GM21423 (cell line): ENCODE measurements at regions not wholly inside any gene's neighbourhood (a gene's known extent, or its start where the extent isn't known, plus 50 kb on each side); places are given as distances from the start of the nearest gene placed in this dataset.
"Not testable (repeated sequence)": the region's sequence is repeated elsewhere in the genome, so short reads cannot be mapped to it uniquely, and the experiment has no call there.

Experiments used
- ATAC-seq: cut with Tn5 transposase; IDR thresholded peaks from one replicate; pipeline ENCODE4 v1.9.1; 2021; ENCODE audit warnings: mild to moderate bottlenecking, moderate library complexity; ENCODE audit not compliant: unreplicated experiment

DNA sequence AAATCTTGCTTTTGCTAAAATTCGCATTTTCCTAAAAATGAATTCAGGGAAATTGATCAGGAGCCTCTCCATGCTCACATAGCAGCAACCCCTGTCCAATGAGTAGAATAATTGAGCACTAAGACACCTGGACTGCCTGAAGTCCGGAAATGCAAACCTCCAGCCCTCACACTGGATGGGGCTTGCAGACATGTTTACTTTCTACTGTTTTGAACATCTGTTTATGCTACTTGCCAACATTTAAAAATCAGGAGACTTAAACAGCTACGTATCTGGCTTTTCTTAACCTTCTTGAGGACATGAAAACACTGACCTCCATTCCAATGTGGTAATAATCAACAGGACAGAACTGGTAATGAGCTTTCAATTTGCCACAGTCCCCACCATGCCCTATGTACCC lies 184.4 kb downstream of the SHOX2 start:
- ATAC-seq = no peak

DNA sequence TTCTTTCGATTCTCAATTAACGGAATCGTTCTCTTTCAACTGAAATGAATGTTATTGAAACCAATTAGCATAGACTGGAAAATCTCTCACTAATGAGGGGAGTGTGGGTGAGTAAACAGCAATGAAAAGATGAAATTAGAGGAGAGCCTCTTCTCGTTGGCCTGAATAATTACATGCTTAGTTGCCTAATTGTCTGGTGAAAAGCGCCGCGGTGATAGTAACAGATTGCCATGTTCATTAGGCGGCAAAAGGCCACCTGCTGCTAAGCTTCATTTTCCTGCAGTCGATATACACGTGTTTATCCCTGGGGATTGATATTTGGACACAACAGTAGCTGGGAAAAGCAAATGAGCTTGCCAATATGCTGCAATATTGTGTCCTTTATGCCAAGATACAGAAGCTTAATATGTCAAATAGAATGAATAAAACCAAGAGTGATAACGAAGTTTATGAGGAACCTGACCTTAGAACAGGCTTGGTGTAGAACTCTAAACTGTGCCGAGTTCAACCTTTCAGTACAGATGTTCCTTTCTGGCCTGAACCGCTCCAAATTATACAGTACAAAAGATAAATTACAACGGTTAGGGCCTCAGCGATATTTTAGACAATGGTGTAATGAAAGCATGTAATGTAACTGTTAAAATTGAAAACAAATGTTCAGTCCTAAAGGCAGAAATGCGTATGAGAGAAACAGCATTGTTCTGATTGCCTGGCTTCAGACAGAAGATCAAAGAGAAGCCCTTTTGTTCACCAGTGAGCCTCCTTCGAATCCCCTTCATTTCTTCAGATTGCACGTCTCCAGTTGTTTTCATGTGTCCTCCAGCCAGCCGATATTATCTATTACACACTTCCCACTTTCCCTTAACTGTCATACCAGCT lies 185.2 kb downstream of the SHOX2 start:
- no peak for ATAC-seq

DNA sequence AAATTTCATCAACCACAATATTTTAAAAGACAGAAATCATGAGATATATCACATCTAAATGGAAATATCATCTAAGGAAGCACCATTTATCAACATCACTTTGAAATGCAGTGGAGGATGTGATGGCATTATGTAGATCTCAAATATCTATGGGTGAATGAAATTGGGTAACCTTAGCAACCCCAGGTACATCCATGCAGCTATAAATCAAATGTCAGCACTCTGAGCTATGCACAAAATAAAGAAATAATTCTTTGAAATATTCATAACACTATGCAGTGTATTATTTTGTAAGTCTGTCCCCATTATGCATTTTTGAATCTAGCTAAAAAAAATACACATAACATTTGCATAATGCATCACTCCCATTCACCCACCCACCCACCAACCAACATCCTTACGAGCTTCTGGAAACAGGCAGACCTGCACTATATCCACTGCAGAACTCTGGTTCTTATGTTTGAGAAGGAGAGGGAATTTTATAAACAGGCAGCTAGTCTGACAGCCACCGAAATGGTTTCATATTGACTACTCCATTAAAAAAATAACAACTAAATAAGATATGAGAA lies 186.8 kb downstream of the SHOX2 start:
- ATAC-seq = no peak

DNA sequence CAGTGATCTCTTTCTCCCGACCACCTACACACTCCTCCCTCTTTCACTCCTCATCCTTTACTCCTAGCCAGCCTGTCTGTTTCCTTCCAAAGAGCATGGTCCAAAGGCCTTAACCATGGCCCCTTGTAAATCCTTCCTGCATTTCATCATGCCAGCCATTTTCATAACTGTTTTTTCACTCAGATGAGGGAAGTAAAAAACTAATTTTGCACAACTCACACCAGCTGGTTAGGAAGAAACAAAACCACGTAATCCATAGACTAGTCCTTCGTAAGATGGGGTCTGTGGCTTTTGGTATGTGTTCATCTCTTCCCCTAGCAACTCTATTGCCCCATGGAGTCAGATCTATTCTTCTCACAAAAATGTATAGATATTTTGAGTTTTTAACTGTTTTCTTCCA lies 187.8 kb downstream of the SHOX2 start:
- ATAC-seq = no peak

DNA sequence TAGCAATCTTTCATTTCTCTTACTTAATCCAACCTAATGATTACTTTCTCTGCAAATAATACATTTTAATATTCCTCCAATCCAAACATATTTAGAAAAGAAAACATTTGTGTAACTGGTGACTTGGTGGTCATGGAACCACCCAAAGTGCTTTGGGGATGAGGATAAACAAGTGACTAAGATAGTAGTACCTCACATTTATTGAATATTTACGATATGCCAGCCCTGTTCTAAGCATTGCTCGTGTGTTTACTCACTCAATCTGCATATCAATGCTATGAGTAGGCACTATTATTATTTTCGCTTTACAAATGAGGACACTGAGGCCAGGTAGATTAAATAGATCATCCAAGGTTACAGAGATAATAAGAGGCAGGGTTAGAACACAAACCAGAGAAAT lies 189.5 kb downstream of the SHOX2 start:
- ATAC-seq = no peak

DNA sequence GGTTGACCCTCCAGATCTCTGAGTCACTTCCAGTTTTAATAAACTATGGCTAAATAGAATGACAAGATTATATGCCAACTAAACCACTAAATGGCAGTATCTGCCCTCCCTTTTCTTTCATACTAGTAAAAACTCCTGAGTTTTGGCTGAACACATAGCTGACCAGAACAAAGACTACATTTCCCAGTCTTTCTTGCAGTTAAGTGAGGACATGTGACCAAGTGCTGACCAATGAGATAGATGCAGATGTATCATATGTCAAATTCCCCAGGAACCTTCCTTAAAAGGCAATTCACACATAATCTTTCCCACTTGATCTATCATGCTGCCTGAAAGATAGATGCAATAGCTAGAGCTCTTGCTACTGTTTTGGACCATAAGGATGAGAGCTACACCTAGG lies 191.3 kb downstream of the SHOX2 start:
- ATAC-seq = no peak

DNA sequence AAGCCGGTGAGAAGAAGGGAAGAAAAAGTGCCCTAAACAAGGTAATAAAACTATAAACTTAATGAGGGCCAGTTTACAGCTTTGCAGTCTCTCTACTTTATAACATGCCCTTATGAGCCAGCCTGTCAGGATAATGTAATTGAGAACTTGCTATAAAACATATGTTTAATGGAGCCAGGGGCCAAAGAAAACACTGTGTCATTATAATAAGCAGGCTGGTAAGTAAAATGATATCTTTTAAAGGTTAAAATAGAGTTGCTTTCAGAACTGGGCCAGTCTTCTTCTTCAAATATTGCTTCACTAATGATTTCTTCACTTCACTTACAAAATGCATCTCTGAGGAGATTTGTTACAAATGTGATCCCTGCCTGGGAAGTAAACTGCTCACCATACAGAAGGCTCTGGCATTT lies 192.5 kb downstream of the SHOX2 start:
- ATAC-seq = no peak

DNA sequence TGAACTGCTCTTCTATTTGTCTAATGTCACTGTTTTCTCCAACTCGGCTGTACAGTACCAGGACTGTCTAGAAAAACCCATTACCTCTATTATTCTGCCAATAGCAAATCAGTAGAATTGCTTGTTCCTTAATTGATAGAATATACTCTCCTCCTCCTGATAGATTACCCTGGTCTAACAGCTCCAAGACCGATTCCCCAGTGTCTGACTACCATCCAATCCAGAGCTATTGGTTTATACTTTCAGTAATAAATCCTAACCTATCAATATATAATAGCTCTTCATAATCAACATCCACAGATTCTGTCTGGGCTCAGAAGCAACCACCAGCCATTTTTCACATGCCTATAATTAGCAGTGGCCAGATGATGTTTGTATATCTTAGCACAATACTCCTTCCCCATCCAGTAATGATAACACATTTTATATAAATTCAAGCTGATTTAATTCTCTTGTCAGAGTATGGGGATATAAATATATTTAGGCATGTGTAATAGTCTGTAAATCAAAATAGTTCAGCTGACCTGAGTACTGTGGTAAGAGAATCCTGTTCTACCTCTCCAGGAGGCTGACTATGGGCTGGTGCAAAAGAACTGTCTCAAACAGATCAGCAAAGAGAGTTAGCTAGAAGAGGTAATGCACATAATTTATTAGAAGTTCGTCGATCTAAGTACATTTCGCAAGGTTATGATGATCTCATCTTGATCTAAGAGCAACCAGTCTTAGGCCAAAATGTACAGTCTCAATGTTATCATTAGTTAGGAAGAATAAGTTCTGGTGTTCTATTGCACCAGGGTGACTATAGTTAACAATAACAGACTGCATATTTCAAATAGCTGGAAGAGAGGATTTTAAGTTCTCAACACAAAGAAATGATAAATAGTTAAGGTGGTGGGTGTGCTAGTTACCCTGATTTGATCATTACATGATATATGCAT lies 193.4 kb downstream of the SHOX2 start:
- ATAC-seq = no peak

DNA sequence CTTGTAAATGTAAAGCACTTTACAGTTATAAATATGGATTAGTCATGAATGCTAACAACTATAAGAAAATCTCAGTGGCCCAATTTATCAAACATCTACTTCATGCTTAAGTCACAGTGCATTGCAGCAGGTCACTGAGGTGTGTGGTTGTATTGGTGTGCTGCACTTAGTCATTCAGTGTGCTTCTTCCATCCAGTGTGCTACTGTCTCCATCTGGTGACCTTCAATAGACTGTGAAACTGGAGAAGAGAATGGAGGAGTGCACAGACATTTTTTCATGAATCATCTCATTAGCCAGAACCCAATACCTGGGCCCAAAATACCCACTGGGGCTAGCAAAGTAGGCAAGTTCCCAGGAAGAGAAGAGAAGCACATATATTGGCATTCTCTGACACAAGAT lies 199.6 kb downstream of the SHOX2 start:
- no peak for ATAC-seq

DNA sequence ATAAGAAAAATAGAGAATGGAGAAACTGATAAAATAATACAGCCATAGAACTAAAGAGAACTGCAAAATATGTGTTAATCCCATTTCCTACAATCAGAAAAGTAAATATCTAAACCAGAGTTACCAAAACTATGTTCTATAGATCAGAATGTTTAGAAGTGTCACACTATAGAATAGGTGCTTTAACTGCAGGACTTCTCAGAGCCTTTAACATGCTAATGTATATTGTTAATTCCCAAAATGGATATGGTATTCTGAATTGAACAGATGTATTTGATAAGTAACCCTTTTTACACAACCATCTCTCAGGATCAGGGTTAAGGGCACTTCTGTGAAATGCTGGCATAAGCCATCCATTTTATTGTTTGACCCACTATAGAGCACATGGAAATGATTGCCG lies 200.3 kb downstream of the SHOX2 start:
- ATAC-seq = no peak

DNA sequence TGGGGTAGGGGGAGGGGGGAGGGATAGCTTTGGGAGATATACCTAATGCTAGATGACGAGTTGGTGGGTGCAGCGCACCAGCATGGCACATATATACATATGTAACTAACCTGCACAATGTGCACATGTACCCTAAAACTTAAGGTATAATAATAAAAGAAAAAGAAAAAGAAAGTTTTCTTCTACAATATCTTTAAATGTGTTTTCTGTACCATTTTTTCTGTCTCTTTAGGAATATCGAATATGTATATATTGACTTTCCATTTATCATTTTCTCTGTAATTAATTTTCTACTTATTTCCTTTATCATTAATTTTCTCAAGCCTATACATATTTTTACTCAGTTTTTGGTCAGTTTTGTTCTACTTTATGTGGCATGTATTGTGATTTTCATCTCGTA lies 203.5 kb downstream of the SHOX2 start:
- not testable (repeated sequence) for ATAC-seq

DNA sequence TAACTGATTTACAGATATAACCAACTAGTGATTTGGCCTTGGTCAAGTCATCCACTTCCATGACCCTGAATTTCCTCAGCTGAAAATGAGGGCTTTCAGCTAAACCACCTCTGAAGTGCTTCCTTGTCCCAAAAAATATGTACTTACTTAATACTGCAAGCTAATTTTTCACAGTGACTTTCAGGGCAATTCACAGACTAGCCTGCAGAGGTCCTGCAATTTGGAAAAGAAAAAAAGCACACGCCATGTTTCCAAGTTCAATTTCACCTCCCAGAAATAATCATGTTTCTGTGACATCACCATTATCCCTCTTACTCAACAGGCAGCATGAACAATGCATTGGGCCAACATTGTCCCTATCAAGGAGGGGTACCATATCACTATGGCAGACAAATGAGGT lies 218.2 kb downstream of the SHOX2 start:
- ATAC-seq = no peak

DNA sequence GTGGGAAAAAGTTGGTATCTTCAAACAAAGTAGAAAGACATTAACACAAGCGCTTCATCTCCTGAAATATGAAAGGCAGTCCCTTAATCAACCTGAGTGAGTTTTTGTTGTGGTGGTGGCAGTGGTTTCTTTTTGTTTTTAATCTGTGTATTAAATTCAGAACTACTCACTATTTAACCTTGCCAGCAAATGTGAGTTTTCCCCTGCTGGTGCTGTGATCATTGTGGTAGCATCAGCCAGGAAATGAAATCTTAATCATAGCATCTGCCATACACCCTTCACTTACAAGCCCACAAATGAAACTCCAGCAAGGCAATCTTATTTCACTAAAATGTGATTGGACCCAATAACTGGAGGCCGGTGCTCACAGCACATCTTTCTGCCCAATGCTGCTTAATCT lies 229.7 kb downstream of the SHOX2 start:
- ATAC-seq = no peak

DNA sequence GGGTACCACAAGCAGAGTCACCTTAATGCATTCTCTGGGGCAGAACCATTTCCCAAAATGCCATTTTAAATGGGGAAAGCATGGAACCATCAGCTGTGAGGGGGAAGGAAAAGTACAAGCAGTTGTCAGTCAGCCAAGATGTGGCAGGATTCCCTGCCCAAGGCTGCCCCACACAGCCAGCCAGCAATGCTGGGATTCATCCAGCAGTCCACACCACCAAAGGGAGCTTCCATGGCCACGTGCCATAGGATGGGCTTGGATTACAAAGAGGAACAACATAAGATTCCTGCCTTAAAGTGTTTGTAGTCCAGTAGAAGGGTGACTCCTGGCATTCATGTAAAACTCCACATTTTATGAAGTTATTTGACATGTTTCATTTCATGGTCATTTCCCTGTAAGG lies 233.3 kb downstream of the SHOX2 start:
- no peak for ATAC-seq

DNA sequence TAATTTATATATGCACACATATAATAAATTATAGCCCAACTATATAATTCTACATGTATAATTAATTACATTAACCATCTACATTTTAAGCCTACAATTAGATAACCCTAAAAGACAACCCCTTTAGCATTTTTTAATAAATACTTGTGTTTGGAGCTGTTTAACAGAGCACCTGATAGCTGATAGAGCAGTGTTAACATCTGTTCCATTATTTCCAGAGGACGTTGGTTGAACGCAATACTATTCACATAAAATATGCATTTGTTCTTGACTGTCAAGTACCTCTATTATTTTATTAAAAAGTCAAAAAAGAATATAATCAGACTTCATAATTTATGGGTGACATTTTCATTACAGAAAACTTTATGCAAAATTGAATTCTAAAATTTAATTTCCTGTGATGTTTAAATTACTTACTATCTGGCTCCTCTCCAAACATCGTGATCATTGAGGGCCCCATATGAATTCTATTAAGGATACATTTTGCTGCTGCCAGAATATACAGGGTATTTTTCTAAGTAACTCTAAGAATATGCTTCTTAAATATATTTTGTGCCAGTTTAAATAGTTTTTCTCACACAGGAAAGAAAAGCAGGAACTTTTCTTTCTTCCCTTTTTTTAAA lies 234.3 kb downstream of the SHOX2 start:
- ATAC-seq = no peak

DNA sequence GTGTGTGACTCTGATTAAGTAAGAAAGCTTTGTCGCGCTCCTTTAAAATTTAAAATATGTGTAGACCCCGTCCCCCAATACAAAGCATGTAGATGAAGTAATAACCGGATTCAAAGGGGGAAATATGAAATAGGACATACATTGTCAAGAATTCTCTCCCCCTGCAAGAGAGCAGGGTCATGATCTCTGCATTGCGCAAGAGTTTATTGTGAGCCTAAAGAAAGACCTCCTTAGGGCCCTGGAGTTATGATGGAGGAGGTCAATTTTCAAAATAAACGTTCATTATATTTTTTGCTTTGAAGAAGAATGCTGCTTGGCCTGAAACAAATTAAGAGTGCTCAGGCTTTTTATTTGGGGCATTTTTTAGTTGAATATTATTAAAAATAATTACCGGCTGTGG lies 235.0 kb downstream of the SHOX2 start:
- no peak for ATAC-seq

DNA sequence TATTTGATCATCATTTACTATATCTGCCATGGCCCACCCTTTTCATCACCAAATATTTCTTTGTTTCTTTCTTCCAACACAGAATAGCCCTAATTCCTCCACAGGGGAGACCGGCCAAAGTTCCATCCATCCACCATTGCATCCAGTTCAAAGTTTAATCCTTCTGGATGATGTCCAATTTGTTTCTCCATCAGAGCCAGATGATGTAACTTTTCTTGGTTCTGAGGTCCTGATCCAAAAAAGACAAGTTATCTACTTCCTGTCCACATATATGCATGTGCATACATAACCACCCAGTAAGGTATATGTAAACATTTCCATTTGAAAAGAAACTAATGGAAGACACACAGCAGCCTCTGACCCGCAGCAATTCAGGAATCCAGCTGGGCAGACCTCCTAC lies 237.3 kb downstream of the SHOX2 start:
- ATAC-seq = no peak

DNA sequence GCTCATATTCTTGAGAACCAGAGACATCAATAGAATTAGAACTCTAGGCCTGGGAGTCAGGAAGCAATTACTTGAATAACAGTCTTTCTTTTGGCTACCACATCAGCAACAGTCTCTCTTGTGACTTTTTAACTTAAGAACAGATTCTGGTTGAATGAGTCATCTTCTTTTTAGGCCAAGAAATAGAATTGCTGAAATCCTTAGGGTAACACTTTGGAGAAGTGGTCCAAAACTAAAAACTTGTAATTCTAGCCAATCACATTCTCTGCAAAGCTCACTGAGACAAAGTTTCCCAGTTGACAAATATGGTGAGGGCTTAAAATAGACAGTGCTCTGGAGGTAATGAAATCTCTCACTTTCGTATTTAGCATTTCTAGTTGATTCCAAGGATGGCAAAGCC lies 238.0 kb downstream of the SHOX2 start:
- ATAC-seq = no peak

DNA sequence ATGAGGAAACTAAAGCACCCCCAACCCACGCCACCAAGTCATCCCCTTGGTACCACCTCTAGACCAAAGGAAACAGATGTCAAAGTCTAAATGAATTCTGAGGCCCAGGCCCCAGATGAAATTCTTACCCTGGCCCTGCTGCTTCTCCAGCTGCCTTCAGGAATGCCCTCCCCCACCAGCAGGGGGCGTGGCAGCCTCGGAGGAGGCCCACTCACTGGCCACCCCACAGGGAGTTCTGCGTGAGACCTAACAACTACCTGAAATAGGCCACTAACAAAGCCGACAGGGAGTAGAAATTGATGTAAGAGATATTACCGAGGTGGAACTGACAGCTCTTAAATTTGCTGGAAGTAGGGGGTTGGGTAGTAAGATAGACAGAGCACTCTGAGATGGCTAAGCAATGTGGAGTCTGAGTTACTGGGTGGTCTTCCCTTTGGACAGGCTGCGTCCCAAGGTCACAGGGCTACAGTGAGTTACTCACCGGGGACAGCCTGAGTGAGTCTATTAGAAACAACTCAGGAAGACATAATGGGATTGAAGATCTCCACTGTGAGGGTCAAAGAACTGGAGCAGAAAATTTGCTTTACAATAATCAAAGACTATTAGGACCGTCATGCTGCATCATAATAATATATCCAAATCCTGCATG lies 240.7 kb downstream of the SHOX2 start:
- peak; percentile 88 for ATAC-seq

DNA sequence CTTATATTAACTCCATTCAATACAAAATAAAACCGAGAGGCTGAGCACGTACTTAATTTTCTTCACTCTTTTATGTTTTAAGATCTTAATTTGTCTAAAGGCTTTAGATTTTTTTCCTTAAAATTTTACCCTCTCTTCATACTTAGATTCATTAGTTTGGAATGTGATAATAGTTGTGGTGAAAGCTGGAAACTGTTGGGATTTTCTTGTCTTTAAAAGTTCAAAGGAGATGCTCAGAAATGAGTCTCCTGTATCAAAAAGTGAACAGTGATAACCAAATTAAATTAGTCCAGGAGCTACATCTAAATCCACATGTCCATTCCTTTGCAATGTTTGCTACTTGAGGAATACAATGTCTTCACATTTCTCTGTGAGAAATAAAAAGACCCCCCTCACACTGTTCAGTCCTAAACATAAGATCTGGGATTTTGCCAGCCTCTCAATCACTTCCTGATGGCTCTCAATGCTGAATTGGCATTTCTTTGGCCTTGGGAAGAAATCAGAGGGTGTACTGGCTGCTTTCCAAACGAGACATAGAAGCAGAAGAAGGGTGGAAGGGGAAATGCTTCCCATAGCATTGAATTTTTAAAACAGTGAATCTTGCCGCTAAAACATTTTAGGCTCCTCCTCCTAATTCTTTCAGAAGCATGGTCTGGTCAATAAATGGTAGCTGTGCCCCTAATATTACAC lies 245.0 kb downstream of the SHOX2 start:
- ATAC-seq = no peak
